Pulmonary artery endothelial cell (primary cell): ENCODE measurements at regions not wholly inside any gene's neighbourhood (a gene's known extent, or its start where the extent isn't known, plus 50 kb on each side); places are given as distances from the start of the nearest gene placed in this dataset.
A peak's percentile ranks its signal among the peaks of the same experiment; 100 is the strongest.
"Not testable (repeated sequence)": the region's sequence is repeated elsewhere in the genome, so short reads cannot be mapped to it uniquely, and the experiment has no call there.

ENCODE experiments used
- DNase-seq: peaks from one replicate; pipeline ENCODE4 v3.0.0-alpha.2; 2011; ENCODE audit warnings: low read depth, low spot score

- DNase-seq = no peak
Observed at GRCh38 chr12:30357766-30358490, 337.7 kb downstream of the IPO8 start.

DNA sequence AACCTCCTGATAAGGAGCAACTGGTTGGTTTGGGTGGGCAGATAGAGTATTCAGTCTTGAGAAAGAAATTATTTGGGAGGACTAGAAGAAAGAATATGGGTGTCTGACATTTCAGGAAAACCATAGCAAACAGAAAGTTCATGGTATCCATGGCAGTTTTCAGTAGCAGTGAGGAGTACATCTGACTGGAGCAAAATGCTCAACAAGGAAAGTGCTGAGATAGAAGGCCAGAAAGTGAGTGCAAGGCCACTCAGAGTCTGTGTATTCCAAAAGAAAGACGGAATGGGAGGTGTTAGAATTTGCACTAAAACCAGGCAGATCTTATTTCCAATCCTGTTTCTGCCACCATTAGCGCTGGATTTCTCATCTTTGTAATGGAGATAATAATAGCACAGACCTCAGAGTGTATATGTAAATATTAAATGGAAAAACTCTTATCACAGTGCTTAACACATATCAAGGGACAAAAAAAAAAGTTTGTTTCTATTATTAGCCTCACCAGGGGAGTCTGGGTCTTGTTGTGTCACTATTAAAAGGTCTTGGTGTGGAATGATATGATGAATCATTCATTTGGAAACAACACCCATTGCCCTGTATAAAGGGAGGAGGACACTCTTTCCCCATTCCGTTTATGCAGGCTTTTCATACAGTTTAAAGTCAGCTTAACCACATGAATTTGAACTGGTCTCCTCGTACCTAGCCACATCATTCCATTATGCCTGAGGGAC, 349.8 kb downstream of the IPO8 start:
- DNase-seq = no peak

- DNase-seq = no peak
Observed at GRCh38 chr12:30330565-30330964, 365.1 kb downstream of the IPO8 start.

DNA sequence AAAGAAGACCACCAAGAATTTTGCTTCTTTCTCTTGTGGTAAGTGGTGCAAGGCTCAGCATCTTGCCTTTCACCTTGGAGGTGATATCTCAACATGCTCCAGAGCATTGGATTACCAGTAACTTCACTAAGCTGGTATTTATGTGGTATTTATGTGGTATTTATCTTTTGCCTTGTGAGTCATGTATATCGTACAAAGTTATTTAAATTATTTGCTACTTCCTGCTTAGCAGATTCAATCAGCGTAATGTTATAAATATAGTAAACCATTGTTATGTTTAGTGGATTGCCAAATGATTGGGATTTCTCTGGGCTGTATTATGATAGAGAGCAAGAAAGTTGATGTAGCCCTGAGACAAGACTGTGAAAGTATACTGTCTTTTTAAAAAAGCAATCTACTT, 366.4 kb downstream of the IPO8 start:
- no peak for DNase-seq

- no peak for DNase-seq
Observed at GRCh38 chr12:30323008-30323407, 372.7 kb downstream of the IPO8 start.

- no peak for DNase-seq
Observed at GRCh38 chr12:30320561-30320960, 375.1 kb downstream of the IPO8 start.

DNA sequence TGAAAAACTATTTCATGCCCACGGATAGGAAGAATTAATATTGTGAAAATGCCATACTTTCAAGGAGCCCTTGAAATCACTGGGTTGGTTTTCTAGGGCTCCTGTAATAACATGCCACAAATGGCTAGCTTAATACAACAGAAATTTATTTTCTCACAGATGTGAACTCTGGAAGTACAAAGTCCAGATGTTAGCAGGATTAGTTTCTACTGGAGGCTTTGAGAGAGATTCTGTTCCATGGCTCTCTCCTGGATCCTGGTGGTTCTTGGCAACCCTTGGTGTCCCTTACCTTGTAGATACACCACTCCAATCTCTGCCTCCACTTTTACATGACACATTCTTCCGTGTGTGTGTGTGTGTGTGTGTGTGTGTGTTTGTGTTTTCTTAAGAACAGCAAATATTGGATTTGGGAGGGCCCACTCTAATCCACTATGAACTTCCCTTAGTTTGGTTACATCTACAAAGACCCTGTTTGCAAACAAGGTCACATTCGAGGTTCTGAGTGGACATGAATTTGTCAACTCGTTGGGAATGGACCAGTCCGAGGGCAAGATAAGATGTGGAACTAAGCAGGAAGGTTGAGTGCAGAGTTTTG, 381.1 kb downstream of the IPO8 start:
- no peak for DNase-seq

GRCh38 chr12:30308010-30308717, 387.5 kb downstream of the IPO8 start:
- no peak for DNase-seq

- no peak for DNase-seq
Observed at GRCh38 chr12:30304528-30304927, 391.1 kb downstream of the IPO8 start.

DNA sequence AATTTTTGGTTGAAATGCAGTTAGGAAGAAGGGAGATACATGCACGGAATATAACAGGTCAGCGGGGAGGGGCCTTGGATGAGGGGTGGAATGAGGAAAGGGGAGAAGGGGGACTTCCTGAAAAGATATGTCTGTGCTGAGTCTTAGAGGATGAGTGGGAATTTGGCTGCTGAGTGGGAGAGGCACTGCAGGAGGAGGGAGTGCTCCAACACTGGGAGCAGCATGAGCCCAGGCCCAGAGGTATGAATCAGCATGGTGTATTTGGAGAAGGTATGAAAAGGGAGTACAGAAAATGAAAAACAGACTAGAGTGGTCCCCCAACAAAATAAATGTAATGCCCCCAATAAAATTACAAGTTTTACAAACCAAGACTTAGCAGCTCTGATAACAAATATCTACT, 394.4 kb downstream of the IPO8 start:
- no peak for DNase-seq

GRCh38 chr12:30296486-30296885, 399.2 kb downstream of the IPO8 start:
- no peak for DNase-seq

GRCh38 chr12:30286345-30286926, 409.2 kb downstream of the IPO8 start:
- peak; percentile 2 for DNase-seq

GRCh38 chr12:30278401-30278800, 417.3 kb downstream of the IPO8 start:
- DNase-seq = no peak

GRCh38 chr12:30272515-30272914, 423.2 kb downstream of the IPO8 start:
- DNase-seq = not testable (repeated sequence)

DNA sequence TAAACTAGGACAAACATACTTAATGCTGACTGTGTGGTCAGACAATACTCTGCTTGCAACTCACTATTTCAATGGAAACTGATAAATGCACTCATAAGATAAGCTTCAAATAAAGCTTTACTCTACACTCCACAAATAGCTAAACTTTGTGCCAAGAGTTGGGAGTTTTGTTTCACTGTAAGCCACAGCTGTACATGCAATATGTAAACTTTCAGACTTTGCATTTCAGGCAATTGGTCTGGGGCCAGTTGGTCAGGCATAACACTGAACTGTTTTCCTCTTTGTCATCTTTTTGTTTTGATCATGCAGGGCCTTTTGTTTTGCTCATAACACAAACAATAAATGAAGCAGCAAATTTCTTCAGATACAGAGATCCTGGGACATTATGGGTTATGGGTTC, 426.2 kb downstream of the IPO8 start:
- no peak for DNase-seq

DNA sequence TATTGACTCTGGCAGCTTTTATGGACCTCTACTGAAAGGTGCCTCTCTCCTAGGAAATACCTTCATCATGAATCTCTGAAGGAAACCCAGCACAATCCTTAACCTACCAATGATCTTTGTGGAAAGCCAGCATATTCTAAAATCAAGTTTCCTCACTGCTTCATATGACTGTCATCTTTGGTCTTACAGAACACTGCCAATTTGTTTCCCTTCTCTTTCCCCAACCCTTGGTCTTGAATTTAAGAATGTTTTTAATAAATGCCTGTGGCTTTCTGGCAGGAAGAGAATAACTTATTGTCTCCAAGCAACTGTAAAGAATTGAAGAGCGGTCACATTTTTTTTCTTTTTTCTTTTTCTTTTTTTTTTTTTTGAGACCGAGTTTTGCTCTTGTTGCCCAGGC, 427.6 kb downstream of the IPO8 start:
- DNase-seq = no peak

DNA sequence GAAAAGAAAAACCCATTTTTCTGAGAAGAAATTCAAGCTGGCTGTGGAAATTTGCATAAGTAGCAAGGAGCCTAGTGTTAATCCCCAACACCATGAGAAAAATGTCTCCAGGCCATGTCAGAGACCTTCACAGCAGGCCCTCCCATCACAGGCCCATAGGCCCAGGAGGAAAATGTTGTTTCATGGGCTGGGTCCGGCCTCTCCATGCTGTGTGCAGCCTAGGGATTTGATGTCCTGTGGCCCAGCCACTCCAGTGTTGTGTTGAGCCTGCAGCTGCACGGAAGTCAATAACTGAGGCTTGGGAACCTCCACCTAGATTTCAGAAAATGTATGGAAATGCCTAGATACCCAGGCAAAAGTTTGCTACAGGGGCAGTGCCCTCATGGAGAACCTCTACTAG, 432.2 kb downstream of the IPO8 start:
- no peak for DNase-seq

DNA sequence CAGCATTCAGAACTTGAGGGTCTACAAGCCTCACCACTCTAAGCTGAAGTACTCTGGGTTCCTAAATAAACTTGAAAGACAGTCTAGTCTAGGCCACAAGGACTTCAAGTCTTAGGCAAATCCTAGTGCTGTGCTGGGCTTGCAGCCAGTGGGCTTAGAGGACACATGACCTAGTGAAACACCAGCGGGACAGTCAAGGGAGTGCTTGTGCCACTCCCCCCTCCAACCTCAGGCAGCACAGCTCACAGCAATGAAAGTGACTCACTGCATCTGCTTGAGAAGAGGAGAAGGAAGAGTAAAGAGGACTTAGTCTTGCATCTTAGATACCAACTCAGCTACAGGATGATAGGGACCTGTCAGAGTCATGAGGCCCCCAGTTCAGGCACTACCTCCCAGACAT, 438.1 kb downstream of the IPO8 start:
- DNase-seq = no peak

- DNase-seq = no peak
Observed at GRCh38 chr12:30251546-30251945, 444.1 kb downstream of the IPO8 start.

DNA sequence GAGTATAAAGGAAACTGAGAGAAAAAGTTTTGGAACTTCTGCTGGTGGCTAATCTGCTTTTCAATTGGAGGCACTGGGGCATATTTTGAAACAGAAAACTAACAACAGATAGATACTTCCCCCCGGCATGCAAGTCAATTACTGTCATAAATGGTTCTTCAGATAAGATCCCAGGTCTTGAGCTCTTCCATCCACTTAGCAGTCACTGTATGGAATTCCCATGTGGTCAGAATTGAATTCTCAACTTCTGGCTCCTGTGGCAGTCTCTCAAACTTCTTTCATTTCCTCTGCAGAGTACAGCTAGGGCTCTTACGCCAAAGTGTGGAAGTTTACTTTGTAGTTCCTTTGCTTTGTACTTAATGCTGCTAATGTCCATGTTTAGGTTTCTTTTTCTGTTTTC, 452.2 kb downstream of the IPO8 start:
- DNase-seq = no peak

DNA sequence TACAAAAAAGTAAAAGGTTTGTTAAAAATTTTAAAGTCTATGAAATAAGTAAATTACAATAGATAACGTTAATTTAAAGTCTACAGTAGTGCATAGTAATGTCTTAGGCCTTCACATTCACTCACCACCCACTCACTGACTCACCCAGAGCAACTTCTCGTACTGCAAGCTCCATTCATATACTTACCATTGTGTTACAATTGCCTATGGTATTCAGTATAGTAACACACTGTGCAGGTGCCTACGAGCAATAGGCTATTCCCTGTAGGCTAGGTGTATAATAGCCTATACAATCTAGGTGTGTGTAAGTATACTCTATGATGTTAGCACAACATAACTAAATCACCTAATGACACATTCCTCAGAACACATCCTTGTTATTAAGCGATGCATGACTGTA, 435.3 kb upstream of the TMTC1 start:
- no peak for DNase-seq

- DNase-seq = no peak
Observed at GRCh38 chr12:30218073-30218472, 434.3 kb upstream of the TMTC1 start.
